Smooth muscle cell of the brain vasculature (primary cell): ENCODE measurements at regions not wholly inside any gene's neighbourhood (a gene's known extent, or its start where the extent isn't known, plus 50 kb on each side); places are given as distances from the start of the nearest gene placed in this dataset.

Experiments used
- DNase-seq: peaks from one replicate; pipeline ENCODE4 v3.0.0-alpha.2; 2012; ENCODE audit warnings: low read depth, low spot score

DNA sequence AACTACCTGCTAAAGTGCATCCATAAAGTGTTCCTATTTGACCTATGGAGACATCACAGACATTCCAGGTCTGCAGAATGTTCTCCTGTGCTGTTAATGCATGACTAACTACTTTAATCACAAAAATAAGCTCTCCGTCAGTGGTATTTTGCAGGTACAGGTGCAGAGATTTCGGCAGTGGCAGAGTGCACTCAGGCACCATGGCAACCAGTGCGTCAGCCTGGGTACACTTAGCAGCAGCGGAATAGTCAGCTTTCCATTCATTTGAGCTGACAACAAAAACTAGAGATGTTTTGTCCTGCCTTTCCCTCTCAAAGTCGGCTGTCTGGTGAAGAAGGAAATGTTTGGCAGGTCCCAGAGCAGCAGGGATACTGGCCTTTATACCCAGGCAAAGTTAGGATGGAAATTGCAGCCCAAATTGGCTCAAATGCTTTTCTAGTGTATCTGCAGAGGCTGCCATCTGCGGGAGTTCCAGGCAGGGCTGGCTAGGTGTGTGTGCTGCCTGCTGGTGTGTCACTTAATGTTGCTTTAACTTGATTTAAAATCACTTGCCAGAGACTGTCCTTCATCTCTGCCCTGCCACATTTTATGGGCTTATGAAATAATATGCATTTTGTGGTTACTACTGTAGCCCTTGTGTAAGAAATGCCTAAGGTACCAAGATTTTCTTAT, 195.8 kb downstream of the RAP2A start:
- no peak for DNase-seq

DNA sequence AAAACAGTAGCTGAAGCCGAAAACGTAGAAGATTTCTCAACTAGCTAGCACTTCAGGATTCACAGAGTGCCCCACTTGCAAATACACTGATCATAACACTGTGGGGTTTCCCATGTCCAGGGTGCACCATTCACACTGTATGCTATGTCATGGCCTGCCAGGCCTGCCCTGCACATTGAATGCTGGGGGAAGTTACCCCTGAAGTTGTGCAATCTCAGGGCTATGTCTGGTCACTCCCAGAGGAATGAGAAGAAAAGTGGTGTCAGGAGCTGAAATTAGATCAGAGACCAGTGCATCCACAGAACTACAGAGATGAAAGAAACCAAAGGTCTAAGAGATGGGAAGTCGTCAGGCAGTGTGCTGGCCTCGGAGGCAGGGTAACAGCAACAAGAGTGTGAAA, 196.8 kb downstream of the RAP2A start:
- DNase-seq = no peak

DNA sequence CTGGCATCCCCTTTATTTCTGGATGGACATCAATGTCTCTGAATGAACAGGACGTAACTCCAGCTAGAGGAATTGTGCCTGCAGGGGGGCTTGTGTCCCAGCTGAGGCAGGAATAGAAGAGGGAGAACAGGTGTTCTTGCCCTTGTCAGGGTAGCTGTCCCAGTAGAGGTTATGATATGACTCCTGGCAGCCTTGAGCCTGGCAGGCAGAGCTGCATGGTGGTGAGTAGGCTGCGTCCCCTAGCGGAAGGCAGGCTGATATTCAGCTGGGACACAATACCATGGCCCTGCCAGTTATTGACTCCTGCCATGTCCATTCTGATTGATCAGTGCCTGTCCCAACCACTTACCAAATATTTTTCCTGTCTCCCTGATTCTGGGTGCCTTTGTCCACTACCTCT, 197.2 kb downstream of the RAP2A start:
- DNase-seq = no peak

DNA sequence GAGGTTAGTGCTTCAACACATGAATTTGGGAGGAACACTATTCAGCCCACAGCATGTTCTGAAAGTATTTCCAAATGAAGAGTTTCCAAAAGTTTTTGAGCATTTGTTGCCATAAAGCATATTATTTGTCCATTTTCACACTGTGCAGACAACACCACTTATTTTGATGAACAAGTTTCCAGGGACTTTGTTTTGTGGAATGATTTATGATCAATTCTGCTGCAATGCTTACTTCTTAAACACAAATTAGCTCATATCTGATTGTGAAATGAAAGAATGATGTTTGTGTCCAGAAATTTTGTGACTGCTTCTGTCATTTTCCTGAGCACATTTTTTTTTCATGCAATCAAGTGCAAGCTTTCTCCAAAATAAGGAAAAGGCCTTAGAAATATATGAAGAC, 205.3 kb downstream of the RAP2A start:
- DNase-seq = no peak

DNA sequence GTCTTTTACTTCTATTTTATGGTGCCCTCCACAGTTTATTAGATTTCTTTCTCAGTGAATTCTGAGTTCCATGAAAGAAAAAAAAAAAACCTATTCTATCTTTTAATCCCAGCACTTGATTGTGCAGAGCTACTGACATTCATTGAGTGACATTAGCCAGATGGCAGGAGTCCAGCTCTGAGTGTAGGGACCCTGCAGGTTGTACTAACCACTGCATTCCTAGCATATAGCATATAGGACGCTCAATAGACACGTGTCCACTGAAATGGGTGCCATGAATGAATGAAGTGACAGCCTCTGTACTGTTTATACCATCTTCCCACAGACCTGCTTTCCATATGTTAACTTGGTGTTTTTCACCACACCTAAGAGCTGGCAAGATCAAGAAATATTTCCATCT, 206.3 kb downstream of the RAP2A start:
- no peak for DNase-seq

DNA sequence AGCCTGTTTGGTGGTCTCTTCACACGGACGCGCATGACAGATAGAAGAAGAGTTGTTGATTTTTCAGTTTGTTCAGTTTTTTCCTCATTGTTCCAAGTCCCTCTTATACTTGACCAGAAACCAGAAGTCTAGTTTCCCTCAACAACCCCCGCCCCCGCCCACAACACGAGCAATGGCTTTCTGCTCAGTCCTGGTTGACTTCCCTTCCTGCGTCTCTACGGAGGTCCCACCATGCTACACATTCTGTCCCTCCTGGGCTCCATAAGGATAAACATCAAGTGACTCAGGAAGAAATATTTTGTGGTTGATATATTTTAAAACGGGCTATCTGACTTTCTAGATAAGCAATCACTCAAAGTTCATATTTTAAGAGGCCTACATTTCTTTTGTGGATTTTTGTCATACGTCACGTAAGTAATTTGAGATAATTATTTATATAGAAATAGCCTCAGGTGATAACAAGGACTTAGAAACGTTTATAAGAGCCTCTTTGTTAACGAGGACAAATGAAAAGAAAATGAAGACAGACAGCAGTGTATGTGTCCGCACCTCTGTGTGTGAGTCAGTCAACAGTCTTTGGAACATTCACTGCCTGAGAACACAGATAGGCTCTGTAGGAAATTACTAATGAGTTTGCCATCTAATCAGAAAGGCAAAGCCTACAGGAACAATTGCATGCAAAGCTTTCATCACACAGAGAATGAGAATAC, 214.4 kb downstream of the RAP2A start:
- DNase-seq = no peak

DNA sequence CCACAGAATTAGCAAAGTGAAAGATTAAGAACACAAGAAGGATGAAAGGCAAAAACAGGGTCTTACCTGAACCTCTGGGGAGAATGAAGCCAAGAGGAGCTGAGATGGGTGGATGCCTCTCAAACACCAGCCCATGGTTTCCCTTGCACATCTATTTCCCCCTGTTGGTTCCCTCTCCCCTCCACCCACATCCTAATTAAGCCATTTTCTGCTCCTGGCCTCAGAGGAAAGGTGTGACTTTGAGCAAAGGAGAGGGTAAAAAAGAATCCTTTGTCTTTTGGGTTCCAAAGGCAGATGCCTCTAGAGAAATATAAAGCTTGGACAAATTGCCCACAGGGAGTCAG, 214.9 kb downstream of the RAP2A start:
- no peak for DNase-seq

DNA sequence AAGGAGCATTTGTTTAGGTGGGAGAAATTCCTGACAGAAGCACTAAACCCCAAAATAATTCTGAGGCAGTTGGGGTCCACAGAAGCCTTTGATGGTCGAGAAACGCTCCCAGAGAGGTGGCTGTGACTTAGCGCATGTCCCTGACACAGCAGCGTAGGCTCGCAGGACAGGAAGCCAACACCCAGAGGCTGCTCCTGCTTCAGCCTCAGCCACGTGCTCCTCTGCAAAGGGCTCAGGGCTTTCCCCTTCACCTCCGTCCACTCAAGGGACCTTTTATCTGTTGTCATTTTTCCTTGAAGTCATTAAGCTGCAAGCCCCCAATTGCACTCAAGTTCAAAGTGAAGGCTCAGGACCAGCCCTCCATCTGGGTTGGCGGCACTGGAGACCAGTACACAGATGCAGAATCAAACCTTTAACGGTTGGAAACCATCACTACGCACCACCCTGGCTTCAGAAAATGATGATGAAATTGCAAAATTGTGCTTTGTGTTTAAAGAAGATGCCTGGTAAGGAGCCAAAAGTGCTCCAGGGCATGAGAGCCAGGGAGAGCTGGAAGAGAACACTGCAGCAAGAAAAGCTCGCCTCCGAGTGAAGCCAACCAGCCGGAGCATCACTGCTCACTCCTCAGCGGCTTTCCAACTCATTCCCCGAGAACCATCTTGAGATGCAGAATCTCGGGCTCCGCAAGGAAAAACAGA, 219.6 kb downstream of the RAP2A start:
- DNase-seq = no peak

DNA sequence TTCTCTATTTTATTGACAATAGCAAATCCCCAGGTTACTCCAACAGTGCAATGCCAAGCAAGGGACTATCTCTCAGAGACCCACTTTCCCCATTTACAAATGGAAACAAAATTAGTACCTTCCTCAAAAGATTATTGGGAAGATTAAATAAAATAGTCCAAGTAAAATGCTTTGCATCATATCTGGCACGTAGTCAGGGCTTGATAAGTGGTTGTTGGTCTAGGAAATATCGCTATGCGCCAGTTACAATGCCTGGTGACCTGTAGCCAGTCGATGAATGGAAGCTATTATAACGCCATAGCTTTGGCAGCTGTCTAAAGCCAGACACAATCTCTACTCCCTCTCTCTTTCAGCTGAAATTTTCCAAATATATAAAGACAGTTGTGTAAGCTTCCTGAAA, 220.3 kb downstream of the RAP2A start:
- DNase-seq = no peak

DNA sequence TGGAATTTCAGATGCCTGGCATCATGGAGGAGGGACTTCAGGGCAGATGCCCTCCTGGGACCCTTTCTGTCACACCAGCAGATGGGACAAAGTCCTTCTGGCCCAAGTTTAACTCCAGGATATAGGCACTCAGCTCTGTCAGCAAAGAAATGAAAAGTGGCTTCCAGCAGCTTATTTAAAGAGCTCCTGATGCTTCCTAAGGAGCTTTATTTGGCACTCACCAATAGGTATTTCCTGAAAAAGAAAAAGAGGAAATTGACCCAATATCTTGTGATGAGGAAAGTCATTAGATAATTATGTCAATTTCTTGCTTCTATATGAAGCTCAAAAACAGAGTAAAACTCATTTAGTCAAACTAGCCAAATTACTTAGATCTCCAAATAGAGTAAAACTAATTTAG, 224.6 kb downstream of the RAP2A start:
- no peak for DNase-seq

DNA sequence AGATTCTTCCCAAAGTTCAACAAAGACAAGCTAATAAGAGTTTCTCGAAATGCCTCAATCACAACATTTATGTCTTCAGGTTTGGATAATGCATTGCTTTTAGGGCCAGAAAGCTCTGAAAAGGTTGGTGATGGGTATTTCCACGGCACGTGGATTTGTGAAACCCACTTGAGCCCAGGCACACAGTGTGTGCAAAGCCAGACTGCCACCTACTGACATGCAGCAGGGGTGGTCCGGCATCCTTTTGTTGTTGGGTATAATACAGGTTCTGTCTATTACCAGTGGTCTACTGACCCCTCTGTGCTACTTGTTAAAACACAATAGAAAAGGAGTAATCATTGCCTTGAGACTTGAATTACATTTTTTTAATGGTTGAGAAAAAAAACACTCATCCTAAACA, 225.6 kb downstream of the RAP2A start:
- no peak for DNase-seq

DNA sequence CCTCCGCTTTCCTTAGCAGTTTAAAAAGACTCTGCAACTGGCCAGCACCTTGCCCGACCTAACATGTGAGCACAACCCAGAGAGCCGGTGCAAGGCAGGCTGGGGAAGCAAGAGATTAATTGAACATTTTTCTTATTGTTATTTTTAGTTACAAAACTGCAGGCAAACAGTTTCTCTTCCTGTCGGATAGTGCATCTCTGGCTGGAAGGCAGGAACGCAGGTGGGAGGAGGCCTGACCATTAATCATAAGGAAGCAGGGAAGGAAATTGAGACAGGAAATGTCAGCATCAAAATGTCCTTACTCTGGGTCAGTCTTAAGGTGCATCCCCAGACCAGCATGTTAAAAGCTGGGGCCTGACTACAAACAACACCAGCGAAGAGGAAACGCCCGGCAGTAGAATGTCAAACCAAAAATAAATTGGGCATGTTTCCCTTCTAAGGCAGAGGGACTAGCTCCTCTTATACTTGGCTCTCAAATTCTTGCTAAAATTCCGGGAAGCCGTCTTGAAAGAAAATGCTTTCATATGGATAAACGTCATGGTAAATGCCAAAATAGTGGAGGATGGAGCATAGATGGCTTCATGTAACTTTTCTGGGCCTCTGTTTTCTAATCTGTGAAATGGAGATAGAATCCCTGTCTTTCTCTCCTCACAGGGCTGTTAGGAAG, 226.8 kb downstream of the RAP2A start:
- no peak for DNase-seq

DNA sequence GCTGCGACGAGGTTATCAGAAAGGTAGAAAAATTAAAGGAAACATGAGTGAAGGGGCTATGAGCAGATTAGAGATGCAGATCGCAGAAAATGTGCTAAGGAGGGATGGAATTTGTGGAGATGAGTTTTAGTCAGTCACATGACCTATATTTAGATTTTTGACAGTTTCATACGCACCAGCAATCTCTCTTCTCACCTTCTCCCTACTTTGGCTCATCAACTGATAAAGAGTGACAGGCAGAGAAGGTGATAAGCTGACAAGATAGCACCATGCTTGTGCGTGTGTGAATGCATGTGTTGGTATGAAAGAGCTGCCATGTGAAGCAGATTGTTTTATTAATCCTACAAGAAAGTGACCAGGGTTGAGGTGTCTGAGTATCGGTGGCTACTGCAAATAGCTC, 252.6 kb downstream of the RAP2A start:
- DNase-seq = no peak

DNA sequence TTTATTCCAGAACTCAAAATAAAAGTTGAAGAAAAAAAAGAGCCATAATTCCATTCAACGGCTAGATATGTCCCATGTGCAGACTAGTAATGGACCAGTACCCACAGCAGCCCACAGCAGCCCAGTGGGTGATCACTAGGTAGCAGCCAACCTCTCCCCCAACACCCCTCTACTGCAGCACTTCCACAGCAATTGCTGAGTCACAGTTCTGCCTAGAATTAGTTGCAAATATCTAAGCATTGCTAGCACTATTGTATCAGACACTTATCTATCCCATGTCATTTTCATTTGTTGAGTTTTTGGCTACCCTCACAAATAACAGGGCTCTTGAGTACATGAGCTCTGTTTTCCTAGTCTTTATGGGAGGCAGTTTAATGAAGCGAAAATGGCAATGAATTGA, 258.7 kb downstream of the RAP2A start:
- no peak for DNase-seq

DNA sequence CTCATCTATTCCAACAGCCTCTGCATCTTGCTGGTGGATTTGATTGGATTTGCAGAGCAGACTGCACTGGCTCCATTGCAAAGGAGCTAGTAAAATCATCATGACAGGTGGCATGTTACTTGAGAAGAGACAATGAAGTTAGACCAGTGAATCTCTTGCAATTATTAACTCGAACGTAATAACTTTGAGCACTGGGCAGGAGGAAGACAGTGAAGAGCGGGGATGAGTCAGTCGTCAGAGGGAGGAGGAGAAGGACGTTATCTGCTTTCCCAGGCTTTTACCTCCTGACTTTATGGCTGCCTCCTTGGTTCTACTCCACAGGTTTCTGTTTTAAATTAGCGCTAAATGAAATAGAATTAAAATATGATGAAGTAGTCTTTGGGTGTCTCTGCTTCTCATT, 257.8 kb upstream of the IPO5 start:
- DNase-seq = no peak

DNA sequence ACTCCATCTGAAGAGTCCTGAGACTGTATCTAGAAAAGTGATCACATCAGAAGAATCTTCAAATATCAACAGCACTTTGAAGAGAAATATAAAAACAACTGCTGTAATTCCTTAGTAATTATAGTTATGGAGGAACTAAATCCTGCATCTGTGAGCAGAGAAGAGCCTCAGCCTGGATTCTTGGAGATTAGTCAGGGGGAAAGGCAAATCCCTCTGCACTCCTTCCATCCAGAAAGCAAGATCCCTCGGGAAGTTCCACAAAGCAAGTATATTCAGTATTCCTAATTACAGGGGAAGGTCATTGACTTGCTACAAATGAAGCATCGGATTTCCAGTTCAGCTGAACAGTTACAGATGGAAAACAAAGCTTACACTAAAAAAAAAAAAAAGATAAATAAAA, 256.6 kb upstream of the IPO5 start:
- no peak for DNase-seq

DNA sequence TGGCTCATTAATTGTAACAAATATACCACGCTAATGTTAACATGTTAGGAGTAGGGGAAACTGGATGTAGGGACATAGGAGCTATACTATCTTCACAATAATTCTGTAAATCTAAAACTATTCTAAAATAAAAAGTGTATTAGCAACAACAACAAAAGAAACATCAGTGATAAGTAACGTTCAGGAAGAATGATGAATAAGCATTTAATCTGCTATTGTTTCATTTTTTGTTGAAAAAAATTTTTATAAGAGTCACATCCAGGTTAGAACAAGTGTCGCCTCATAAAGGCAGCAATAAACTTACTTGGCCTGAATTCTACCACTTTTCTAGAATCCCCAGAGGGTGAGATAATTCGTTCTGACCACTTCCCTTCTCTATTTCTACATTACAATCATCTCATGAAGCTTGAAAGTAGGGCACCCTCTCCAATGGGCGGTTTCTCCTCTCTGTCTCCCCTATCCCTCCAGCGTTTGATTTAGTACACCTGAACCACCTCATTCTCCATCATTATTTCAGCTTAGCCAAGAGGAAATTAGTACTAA, 253.1 kb upstream of the IPO5 start:
- no peak for DNase-seq

DNA sequence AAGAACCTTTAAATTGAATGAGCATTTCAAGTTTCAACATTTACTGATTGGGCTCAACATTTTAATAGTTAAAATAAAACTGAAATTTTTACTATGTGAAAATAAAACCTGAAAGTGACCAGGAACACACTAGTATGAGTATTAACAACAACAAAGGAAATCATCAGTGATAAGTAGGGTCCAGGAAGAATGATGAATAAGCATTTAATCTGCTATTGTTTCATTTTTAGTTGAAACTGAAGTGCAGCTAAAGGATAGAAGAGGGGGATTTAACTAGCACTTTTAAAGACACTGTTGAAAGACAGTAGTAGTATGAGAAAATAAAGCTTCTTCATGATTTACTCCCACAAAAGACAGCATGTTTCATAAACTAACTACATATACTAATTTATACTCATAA, 250.9 kb upstream of the IPO5 start:
- no peak for DNase-seq

DNA sequence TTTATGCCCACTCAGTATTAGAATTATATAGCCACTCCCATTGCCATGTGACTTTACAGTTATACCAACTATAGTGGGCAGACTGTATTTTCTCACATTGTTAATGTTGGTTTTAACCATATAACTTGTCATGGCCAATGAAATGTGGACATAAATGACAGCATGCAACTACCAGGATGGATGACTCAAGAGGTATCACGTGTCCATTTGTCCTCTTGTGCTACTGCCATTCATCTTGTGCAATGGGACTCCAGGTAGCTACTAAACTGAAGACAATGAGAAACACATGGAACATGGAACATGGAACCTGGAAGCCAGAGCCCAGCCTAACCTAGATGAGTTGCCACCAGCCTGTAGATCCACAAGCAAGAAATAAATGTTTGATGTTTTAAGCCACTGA, 242.7 kb upstream of the IPO5 start:
- no peak for DNase-seq

DNA sequence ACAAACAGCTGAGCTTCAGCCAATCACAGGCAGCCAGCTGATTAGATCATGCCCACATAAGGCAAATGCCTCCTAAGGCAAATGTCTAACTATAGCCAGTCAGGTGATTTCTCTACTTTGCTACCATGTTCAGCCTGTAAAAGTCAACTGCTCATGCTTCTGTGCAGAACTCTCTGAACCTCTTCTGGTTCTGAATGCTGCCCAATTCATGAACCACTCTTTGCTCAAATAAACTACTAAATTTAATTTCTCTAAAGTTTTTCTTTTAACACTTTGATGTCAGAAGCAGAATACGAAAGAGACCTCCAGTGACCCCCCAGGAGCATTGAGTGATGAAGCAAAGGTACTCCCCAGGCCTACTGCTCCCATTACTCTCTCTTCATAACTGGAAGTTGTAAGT, 240.7 kb upstream of the IPO5 start:
- DNase-seq = no peak

DNA sequence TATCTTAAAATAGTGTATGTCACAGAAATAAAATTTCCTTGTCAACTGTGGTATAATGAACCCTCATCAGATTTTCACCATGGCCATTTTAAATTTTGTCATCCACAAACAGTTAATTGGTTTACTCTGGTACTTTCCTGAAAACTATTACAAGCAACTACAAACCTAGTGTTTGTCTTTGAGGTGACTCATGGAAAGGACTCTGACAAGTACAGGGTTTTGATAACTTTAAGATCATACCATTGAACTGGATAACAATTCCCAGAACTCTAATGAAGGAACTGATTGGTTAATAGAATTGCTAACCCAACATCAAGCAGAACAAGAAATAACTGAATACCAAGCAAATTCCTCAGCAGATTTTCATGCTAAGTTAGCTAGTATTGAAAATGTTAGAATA, 237.7 kb upstream of the IPO5 start:
- DNase-seq = no peak

DNA sequence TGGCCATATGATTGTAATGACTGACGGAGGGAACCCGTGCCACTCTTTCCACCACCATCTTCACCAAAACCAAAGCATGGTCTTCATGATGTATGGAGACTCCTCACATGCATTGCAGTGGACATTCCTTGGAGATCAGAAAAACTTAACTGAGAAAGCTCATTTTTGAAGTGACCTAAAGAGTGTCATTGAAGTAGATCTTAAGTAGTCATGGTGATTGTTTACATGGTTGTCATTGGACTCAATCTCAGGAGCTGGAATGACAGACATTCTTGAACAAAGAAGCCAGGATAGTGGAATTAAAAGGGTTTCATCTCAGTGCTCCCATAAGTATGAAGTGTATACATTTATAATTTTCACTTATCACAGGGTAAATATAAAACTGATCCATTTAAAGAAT, 236.7 kb upstream of the IPO5 start:
- no peak for DNase-seq
